HEK293T (cell line): ENCODE measurements at regions not wholly inside any gene's neighbourhood (a gene's known extent, or its start where the extent isn't known, plus 50 kb on each side); places are given as distances from the start of the nearest gene placed in this dataset.

ENCODE experiments used
- ARNT ChIP-seq: fragments of 450-650 bp; IDR thresholded peaks from 2 replicates; pipeline ENCODE4 v1.6.1; 2017; ENCODE audit warnings: mild to moderate bottlenecking
- BHLHE40 ChIP-seq: fragments of 450-650 bp; IDR thresholded peaks from 2 replicates; pipeline ENCODE4 v1.6.1; 2016; ENCODE audit warnings: mild to moderate bottlenecking, moderate library complexity, borderline replicate concordance
- ELF4 ChIP-seq: fragments of 450-650 bp; IDR thresholded peaks from 2 replicates; pipeline ENCODE4 v1.6.1; 2017; ENCODE audit warnings: antibody characterized with exemption
- FOXA1 ChIP-seq: fragments of 450-650 bp; IDR thresholded peaks from 2 replicates; pipeline ENCODE4 v1.6.1; 2016; ENCODE audit warnings: mild to moderate bottlenecking
- FOXK2 ChIP-seq: fragments of 450-650 bp; IDR thresholded peaks from 2 replicates; pipeline ENCODE4 v1.6.1; 2016; ENCODE audit warnings: mild to moderate bottlenecking
- HDGF ChIP-seq: fragments of 450-650 bp; IDR thresholded peaks from 2 replicates; pipeline ENCODE4 v1.6.1; 2017; ENCODE audit warnings: antibody characterized with exemption, borderline replicate concordance
- LEF1 ChIP-seq: fragments of 450-650 bp; IDR thresholded peaks from 2 replicates; pipeline ENCODE4 v1.6.1; 2017; ENCODE audit warnings: mild to moderate bottlenecking, borderline replicate concordance
- SP1 ChIP-seq: fragments of 450-650 bp; IDR thresholded peaks from 2 replicates; pipeline ENCODE4 v1.6.1; 2017
- SUZ12 ChIP-seq: fragments of 450-650 bp; IDR thresholded peaks from 2 replicates; pipeline ENCODE4 v1.6.1; 2016; ENCODE audit warnings: mild to moderate bottlenecking
- ZNF384 ChIP-seq: fragments of 450-650 bp; IDR thresholded peaks from 2 replicates; pipeline ENCODE4 v1.6.1; 2016
- TF ChIP-seq, protein P1 (sequence below): fragments of 450-650 bp; IDR thresholded peaks from 2 replicates; pipeline ENCODE4 v1.6.1; 2016

DNA sequence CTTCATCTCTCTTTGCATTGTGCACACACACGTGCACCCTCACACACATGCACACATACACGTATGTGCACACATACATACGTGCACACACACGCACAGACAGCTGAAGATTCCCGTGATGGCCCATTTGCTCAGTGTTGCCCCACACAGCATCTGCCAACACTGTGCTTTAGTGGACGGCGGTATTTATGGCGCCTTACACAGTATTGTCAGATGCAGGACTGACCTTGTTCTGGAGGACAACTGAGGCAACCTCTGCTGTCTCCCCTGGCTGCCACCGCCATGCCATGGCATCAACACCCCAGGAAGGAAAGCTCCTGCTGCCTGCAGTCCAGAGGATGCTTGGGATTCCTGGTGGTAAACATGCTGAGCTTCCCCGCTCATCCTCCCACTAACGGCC is 316.4 kb downstream of the TEX29 start:
- TF ChIP-seq ELF4 = no peak
- no peak for TF ChIP-seq HDGF
- TF ChIP-seq SP1 = no peak
- TF ChIP-seq FOXK2 = no peak
- TF ChIP-seq FOXA1 = no peak
- TF ChIP-seq, protein P1, sequence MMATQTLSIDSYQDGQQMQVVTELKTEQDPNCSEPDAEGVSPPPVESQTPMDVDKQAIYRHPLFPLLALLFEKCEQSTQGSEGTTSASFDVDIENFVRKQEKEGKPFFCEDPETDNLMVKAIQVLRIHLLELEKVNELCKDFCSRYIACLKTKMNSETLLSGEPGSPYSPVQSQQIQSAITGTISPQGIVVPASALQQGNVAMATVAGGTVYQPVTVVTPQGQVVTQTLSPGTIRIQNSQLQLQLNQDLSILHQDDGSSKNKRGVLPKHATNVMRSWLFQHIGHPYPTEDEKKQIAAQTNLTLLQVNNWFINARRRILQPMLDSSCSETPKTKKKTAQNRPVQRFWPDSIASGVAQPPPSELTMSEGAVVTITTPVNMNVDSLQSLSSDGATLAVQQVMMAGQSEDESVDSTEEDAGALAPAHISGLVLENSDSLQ = no peak
- no peak for TF ChIP-seq ZNF384
- TF ChIP-seq SUZ12 = no peak
- TF ChIP-seq BHLHE40 = no peak
- no peak for TF ChIP-seq ARNT
- no peak for TF ChIP-seq LEF1
